WTC11 (cell line): ENCODE measurements at regions not wholly inside any gene's neighbourhood (a gene's known extent, or its start where the extent isn't known, plus 50 kb on each side); places are given as distances from the start of the nearest gene placed in this dataset.

ENCODE experiments used
- ATAC-seq: fragments of 200-7000 bp; cut with Tn5 transposase; 2 replicates; pipeline ENCODE4 v1.10.0; 2021; ENCODE audit warnings: mild to moderate bottlenecking, moderate library complexity
- CTCF ChIA-PET: fragments of 300-600 bp; sonication (Branson Sonifier 250); formaldehyde crosslinking; loops from one replicate; lab custom pipeline; 2021; ENCODE audit warnings: antibody characterized with exemption; lab: Charles Lee
- POLR2A ChIA-PET: fragments of 350-600 bp; sonication (Branson Sonifier 250); formaldehyde crosslinking; loops from one replicate; lab custom pipeline; 2021; ENCODE audit warnings: antibody characterized with exemption; lab: Charles Lee
- DNase-seq: peaks from one replicate; pipeline ENCODE4 v3.0.0; 2021; ENCODE audit warnings: low spot score
- H3K27ac Mint-ChIP-seq: 2 replicates; pipeline ENCODE4 v1.8.0; 2021; ENCODE audit warnings: mixed read lengths
- H3K27me3 Mint-ChIP-seq: 2 replicates; pipeline ENCODE4 v1.8.0; 2021; ENCODE audit warnings: low read depth, mild to moderate bottlenecking, moderate library complexity, mixed read lengths
- H3K36me3 Mint-ChIP-seq: 2 replicates; pipeline ENCODE4 v1.8.0; 2021; ENCODE audit warnings: mixed read lengths
- H3K4me1 Mint-ChIP-seq: 2 replicates; pipeline ENCODE4 v1.8.0; 2022; ENCODE audit warnings: mixed read lengths
- H3K4me3 Mint-ChIP-seq: 2 replicates; pipeline ENCODE4 v1.8.0; 2021; ENCODE audit warnings: mild to moderate bottlenecking, moderate library complexity, mixed read lengths
- H3K9me3 Mint-ChIP-seq: 2 replicates; pipeline ENCODE4 v1.8.0; 2021; ENCODE audit warnings: mixed read lengths
- AFF4 ChIP-seq: sonication (generic); formaldehyde crosslinking; IDR thresholded peaks from 2 replicates; pipeline ENCODE4 v1.8.1; 2023; ENCODE audit warnings: mild to moderate bottlenecking, missing genetic modification reagents, borderline replicate concordance
- ARID4B ChIP-seq: sonication (generic); formaldehyde crosslinking; IDR thresholded peaks from 2 replicates; pipeline ENCODE4 v1.8.0; 2023; ENCODE audit warnings: missing genetic modification reagents, mild to moderate bottlenecking, borderline replicate concordance
- E2F5 ChIP-seq: sonication (generic); formaldehyde crosslinking; IDR thresholded peaks from 2 replicates; pipeline ENCODE4 v1.8.1; 2022; ENCODE audit warnings: mild to moderate bottlenecking, moderate library complexity, missing genetic modification reagents
- IRF2 ChIP-seq: sonication (generic); formaldehyde crosslinking; IDR thresholded peaks from 2 replicates; pipeline ENCODE4 v1.8.0; 2022; ENCODE audit warnings: low read depth, missing genetic modification reagents, borderline replicate concordance
- JUN ChIP-seq: sonication (generic); formaldehyde crosslinking; IDR thresholded peaks from 2 replicates; pipeline ENCODE4 v1.8.0; 2023; ENCODE audit warnings: mild to moderate bottlenecking, missing genetic modification reagents
- KAT7 ChIP-seq: sonication (generic); formaldehyde crosslinking; IDR thresholded peaks from 2 replicates; pipeline ENCODE4 v1.8.1; 2023; ENCODE audit warnings: missing genetic modification reagents, mild to moderate bottlenecking, borderline replicate concordance
- NFE2L1 ChIP-seq: sonication (generic); formaldehyde crosslinking; IDR thresholded peaks from 2 replicates; pipeline ENCODE4 v1.8.1; 2023; ENCODE audit warnings: missing genetic modification reagents
- NFYB ChIP-seq: sonication (generic); formaldehyde crosslinking; conservative IDR thresholded peaks from 2 replicates; pipeline ENCODE4 v1.8.0; 2022; ENCODE audit warnings: low read depth, missing genetic modification reagents
- PRRX2 ChIP-seq: fragments of 250-450 bp; sonication (Bioruptor Pico); IDR thresholded peaks from 2 replicates; pipeline ENCODE4 v1.8.0; 2021; ENCODE audit warnings: mild to moderate bottlenecking
- RORB ChIP-seq: fragments of 250-450 bp; sonication (Bioruptor Pico); IDR thresholded peaks from 2 replicates; pipeline ENCODE4 v1.9.0; 2021; ENCODE audit warnings: mild to moderate bottlenecking
- TCF7 ChIP-seq: sonication (generic); formaldehyde crosslinking; IDR thresholded peaks from 2 replicates; pipeline ENCODE4 v1.8.0; 2022; ENCODE audit warnings: mild to moderate bottlenecking, low read depth, missing genetic modification reagents, moderate library complexity
- USF1 ChIP-seq: sonication (generic); formaldehyde crosslinking; IDR thresholded peaks from 2 replicates; pipeline ENCODE4 v1.8.0; 2022; ENCODE audit warnings: mild to moderate bottlenecking, missing genetic modification reagents
- ZNF671 ChIP-seq: fragments of 250-450 bp; sonication (Bioruptor Pico); IDR thresholded peaks from 2 replicates; pipeline ENCODE4 v1.8.0; 2021; ENCODE audit warnings: mild to moderate bottlenecking
- TF ChIP-seq, protein P1 (sequence below): sonication (generic); formaldehyde crosslinking; IDR thresholded peaks from 2 replicates; pipeline ENCODE4 v1.8.1; 2022; ENCODE audit warnings: mild to moderate bottlenecking, missing genetic modification reagents, moderate library complexity, borderline replicate concordance
- TF ChIP-seq, protein P2 (sequence below): fragments of 250-450 bp; sonication (Bioruptor Pico); IDR thresholded peaks from 2 replicates; pipeline ENCODE4 v1.9.0; 2021; ENCODE audit warnings: mild to moderate bottlenecking, borderline replicate concordance

DNA sequence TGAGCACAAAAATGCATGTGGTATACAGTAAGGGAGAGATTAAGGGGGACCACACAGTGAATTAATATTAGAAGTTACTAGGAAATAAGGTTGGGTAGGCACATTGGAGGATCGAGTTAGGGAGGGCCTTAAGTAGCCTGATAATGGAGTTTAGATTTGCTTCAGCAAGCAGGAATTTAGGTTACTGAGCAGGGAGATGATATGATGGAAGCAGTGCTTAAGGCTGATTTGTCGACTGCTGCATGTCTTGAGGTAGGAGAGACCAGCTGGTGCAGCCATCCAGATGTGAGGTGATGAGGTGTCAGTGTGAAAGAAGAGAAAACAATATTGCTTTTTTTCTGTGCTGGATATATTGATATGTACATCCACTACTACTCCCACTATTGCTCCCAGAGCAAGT lies 55.2 kb upstream of the ACTBL2 start:
- ChIA-PET POLR2A (no interaction called here), CTCF (no interaction called here)
- DNase-seq (no peak), ATAC-seq (no peak)
- Mint-ChIP-seq H3K27ac (no peak overlapping the region), H3K27me3 (no peaks in the 10 kb centered on the region), H3K36me3 (no peaks in the 10 kb centered on the region), H3K4me3 (no peak overlapping the region), H3K4me1 (no peaks in the 10 kb centered on the region), H3K9me3 (no peaks in the 10 kb centered on the region)
- no peak for TF ChIP-seq AFF4
- TF ChIP-seq, all 79 proteins: peak for 0

GRCh38 chr5:57532513-57533497 lies 50.2 kb upstream of the ACTBL2 start:
- POLR2A ChIA-PET, result no interaction called here
- H3K4me1 Mint-ChIP-seq, result no peaks in the 10 kb centered on the region
- H3K27ac Mint-ChIP-seq, result no peak overlapping the region
- TF ChIP-seq RORB (CRISPR knock-in tag) (no peak), NFE2L1 (CRISPR knock-in tag) (no peak), KAT7 (CRISPR knock-in tag) (no peak), PRRX2 (CRISPR knock-in tag) (no peak), JUN (no peak), NFYB (CRISPR knock-in tag) (no peak), USF1 (no peak), ARID4B (CRISPR knock-in tag) (no peak), TCF7 (no peak), ZNF671 (no peak), E2F5 (no peak), IRF2 (CRISPR knock-in tag) (no peak)
- TF ChIP-seq, protein P1, sequence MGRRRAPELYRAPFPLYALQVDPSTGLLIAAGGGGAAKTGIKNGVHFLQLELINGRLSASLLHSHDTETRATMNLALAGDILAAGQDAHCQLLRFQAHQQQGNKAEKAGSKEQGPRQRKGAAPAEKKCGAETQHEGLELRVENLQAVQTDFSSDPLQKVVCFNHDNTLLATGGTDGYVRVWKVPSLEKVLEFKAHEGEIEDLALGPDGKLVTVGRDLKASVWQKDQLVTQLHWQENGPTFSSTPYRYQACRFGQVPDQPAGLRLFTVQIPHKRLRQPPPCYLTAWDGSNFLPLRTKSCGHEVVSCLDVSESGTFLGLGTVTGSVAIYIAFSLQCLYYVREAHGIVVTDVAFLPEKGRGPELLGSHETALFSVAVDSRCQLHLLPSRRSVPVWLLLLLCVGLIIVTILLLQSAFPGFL (CRISPR knock-in tag), result no peak
- TF ChIP-seq, protein P2, sequence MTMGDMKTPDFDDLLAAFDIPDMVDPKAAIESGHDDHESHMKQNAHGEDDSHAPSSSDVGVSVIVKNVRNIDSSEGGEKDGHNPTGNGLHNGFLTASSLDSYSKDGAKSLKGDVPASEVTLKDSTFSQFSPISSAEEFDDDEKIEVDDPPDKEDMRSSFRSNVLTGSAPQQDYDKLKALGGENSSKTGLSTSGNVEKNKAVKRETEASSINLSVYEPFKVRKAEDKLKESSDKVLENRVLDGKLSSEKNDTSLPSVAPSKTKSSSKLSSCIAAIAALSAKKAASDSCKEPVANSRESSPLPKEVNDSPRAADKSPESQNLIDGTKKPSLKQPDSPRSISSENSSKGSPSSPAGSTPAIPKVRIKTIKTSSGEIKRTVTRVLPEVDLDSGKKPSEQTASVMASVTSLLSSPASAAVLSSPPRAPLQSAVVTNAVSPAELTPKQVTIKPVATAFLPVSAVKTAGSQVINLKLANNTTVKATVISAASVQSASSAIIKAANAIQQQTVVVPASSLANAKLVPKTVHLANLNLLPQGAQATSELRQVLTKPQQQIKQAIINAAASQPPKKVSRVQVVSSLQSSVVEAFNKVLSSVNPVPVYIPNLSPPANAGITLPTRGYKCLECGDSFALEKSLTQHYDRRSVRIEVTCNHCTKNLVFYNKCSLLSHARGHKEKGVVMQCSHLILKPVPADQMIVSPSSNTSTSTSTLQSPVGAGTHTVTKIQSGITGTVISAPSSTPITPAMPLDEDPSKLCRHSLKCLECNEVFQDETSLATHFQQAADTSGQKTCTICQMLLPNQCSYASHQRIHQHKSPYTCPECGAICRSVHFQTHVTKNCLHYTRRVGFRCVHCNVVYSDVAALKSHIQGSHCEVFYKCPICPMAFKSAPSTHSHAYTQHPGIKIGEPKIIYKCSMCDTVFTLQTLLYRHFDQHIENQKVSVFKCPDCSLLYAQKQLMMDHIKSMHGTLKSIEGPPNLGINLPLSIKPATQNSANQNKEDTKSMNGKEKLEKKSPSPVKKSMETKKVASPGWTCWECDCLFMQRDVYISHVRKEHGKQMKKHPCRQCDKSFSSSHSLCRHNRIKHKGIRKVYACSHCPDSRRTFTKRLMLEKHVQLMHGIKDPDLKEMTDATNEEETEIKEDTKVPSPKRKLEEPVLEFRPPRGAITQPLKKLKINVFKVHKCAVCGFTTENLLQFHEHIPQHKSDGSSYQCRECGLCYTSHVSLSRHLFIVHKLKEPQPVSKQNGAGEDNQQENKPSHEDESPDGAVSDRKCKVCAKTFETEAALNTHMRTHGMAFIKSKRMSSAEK (CRISPR knock-in tag), result no peak

More at GRCh38 chr5:57532513-57533497, 50.2 kb upstream of the ACTBL2 start:
- ATAC-seq, result no peak
- Mint-ChIP-seq H3K4me3 (no peak overlapping the region), H3K36me3 (no peaks in the 10 kb centered on the region), H3K27me3 (no peaks in the 10 kb centered on the region), H3K9me3 (no peaks in the 10 kb centered on the region; the same call in 1 of the 2 replicates)
- CTCF ChIA-PET, result no interaction called here
- no peak for DNase-seq
